GM21576 (cell line): ENCODE measurements at regions not wholly inside any gene's neighbourhood (a gene's known extent, or its start where the extent isn't known, plus 50 kb on each side); places are given as distances from the start of the nearest gene placed in this dataset.

Source experiments
- ATAC-seq: cut with Tn5 transposase; IDR thresholded peaks from one replicate; pipeline ENCODE4 v1.9.1; 2021; ENCODE audit warnings: mild to moderate bottlenecking, moderate library complexity; ENCODE audit not compliant: unreplicated experiment

DNA sequence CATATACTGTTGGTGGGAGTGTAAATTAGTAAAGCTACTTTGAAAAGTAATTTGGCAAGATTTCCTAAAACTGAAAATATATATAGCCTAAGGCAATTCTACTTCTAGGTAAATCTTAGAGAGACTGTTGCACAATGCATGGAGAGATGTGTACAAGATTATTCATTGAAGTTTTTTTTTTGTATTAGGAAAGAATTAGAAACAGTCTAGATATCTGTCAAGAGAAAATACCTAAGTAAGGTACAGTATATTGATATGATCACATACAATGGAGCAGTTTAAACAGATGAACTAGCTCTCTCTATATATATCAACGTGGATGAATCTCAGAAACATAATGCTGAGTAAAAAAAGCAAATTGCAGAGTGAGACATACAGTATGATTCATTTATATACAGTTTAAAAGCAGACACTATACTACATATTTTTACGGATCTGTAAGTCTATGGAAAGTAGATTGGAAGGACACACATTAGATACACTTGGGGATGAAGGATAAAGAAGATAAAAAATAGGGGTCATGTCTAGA lies 59.3 kb upstream of the ACVR1 start:
- ATAC-seq: no peak

DNA sequence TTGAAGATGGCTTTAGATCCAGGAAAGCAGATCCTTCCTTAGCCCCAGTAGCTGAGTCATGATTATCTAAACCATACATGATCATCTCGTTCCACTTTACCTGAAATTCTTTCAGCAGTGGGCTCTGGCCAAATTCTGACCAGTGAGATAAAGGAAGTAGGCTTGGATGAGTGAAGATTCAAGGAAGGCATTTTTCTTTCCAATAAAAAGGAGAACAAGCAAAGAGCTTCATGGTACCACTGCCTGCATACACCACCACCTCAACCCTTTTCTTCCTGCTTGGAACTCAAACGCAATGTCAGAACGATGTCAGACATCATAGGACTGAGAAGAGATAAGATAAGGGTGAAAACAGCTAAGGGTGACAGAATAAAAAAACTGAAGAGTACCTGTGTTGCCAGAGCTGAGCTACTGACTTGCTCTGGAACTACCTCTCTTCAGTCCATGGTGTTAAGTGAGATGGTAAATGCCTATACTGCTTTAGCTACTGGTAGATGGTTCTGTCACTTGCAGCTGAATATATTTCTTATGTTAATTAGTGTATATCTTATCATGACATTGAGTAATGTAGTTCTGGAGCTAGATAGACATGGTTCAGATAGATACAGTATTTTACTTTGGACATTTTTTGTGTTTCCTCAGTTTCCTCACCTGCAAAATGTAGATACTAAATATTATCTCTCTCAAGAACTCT lies 58.7 kb upstream of the ACVR1 start:
- no peak for ATAC-seq

DNA sequence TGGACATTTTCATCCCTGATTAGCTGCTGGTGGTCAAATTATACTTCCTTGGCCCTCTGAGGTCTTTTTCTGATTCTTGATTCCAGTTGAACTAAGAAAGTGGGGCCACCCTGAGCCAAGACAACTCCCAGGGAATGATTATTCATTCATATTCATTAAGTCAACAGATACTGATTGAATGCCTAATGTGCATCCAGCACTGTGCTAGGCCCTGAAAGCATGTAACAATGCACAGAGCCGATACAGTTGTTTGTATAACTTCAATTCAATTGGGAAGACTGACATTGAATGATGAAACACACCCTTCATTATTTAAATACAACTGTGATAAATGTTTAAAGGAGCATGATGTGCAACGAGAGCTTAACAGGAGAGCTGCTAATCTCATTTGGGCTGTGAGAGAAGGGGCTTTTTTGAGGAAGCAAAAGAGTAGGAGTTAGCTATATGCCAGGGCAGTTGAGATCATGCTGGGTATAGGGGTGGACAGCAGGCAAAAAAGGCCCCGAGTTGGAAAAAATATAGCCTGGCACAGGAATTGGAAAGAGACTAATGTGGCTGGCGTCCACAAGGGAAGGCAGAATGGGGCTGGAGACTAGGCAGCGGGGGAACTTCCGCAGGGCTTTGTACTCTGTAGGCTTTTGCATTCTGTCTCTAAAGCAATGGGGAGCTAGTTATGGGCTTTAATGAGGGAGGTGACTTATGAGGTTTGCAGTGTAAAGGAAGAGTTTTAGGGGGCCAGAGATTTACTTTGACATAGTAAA lies 57.2 kb upstream of the ACVR1 start:
- ATAC-seq: no peak

DNA sequence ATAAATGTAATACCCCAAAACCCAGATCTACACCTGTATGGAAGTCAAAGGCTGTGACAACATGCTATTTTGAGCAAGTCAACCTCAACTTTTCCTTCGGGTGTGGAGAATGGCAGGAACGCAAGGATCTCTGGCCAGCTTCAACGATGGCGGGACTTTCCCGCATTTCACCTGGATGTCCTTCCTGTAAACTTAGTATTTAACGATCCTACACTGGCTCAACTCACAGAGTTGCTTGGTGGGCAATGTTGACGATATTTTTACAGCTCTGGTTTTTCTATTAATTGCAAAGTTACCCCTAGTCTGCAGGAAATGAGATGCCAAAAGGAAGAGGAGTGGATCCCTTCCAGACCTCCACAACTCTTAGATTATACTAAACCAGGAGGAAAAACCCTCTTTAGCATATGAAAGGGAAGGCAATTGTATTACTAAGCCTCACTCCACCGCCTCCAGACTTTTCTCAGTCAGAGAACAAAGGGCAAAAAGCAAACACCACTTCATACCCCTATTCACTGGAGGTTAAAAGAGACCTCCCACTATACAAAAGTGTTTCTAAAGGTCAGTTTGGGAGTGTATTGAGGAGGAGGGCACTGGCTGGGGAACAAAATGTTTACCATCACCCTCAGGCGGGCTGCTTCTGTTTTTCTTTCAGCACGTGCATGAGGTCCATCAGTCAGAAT lies 56.5 kb upstream of the ACVR1 start:
- no peak for ATAC-seq

DNA sequence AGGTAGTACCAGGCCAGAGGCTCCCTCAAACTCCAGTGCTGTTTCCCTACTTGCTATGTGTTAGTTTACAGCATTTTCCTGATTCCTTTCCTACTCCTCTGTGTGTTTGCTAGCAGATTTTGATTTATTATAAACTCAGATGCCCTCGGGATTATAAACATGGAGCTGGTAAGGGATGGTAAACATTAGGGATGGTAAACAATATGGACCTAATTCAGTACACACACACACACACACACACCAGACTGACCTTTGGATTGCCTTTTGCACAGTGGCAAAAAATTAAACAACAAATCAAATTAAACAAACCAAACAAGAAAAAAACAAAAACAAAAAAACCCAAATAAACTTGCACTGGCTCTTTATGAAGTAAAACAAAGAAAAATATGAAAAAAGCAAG lies 55.4 kb upstream of the ACVR1 start:
- no peak for ATAC-seq

DNA sequence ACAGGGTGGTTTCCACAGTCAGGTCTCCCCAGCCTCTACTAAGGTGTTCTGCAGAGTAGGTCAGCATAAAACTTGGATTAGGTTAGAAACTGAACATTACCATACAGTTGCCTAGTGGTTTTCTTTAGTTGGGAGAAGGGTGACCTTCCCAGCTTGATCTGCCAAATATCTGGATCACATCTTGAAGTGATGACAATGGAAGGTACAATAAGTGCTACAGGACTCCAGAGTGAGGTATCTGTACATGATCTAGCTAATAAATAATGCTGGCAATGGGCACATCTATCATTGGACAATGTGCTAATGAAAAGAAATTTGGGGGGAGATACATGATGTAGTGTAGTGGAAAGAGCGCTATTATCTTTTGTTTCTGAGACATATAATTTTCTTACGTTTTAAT lies 54.6 kb upstream of the ACVR1 start:
- no peak for ATAC-seq

DNA sequence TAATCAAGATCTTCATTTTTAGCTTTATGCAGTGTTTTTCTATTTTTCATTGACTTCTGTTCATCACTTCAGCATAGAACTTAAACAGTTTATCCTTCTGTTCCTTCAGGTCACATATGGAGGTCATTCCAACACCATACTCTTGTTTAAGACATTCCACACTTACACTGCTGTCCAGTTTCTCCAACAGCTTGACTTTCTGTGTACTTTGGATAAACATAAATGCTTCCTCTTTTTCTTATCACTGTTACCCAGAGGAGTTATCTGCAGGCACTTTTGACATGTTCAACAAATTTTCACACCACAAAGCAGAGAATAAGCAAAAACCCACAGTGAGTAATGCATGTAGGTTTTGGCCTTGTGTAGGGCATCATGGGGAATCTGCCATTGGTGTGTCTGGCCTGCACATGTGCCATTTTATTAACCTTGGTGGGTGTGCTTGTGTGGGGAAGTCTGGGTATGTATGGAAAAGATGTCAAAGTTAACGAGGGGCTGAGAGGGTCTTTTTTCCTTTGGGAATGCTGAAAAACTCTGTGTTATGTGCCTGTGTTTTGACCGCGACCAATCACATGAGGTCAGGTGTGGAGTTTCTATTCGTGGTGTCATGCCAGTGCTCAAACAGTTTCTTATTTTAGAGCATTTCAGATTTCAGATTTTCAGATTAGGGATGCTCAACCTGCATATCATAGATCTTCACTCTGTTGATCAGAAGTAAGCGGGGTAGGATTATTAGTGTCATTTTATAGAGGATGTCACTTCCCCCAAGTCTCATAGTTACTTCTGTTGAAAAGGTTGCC lies 53.9 kb upstream of the ACVR1 start:
- no peak for ATAC-seq

DNA sequence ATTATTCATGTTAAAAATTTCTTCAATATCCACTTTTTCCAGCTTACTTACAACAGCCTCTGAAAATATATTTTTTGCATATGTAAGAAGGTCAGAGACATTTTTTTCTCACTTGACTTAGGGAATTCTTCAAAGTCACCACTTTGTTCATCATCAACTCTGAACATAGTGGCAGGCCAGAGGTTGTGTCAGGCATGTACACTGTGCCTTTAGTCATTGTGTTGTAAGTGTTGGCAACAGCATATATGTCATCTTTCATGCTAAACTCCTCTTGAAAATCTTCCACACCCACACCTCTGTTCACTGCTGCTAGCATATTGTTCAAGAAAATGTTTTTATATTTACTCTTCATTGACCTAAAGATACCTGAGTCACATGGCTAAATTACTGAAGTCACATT lies 52.2 kb upstream of the ACVR1 start:
- no peak for ATAC-seq

DNA sequence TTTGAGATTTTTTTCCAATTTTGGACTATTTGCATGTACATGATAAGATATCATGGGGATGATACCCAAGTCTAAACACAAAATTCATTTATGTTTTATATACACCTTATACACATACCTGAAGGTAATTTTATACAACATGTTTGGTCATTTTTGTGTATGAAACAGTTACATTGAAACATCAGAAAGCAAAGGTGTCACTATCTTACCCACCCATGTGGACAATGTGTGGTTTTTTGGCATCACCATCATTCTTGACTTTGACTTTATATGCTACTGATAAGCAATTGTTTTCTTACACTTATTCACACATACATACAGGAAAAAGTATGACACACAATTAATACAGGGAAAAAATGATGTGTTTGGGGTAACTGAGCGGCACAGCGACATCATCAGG lies 51.0 kb upstream of the ACVR1 start:
- no peak for ATAC-seq
